SH-SY5Y (cell line): ENCODE measurements at regions not wholly inside any gene's neighbourhood (a gene's known extent, or its start where the extent isn't known, plus 50 kb on each side); places are given as distances from the start of the nearest gene placed in this dataset.

Source experiments
- GATA2 ChIP-seq: IDR thresholded peaks from 2 replicates; pipeline ENCODE4 v1.6.1; 2011; ENCODE audit warnings: mild to moderate bottlenecking, low read depth, low read length
- GATA3 ChIP-seq: IDR thresholded peaks from 2 replicates; pipeline ENCODE4 v1.6.1; 2011; ENCODE audit warnings: low read depth, mild to moderate bottlenecking, low read length, moderate library complexity

DNA sequence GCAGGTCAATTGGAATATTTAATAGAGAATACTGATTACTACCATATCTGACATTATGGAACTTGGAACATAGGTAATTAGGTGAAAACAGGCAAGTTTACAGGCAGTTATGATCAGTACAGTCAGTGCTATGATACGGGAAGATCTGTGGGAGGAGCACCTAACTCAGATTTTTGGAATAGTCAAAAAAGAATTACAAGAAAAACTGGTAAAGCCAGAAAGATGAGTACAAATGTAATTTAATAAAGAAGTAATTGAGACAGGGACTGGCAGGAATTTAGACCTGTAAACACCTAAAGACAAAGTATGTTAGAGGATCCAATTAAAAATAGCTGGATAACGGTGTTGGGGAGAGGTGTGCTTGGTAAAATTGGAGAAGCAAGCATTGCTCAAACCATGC, 206.5 kb upstream of the ANO5 start:
- TF ChIP-seq GATA2 (no peak), GATA3 (no peak)
